Spleen (tissue), 11 donors: ENCODE measurements at regions not wholly inside any gene's neighbourhood (a gene's known extent, or its start where the extent isn't known, plus 50 kb on each side); places are given as distances from the start of the nearest gene placed in this dataset.

Experiments used
- DNase-seq: peaks from one replicate; pipeline ENCODE4 v3.0.0-alpha.2; 2020
- H3K27ac ChIP-seq, 8 donors: fragments of 200-600 bp; sonication (generic) in 7 of 8; 1 replicate in 4 of 8; 2 replicates in 4 of 8; pipeline versions ENCODE4 v1.5.0 to v1.8.0; 2016 to 2021; ENCODE audit warnings: inconsistent platforms in 4 of 8, mild to moderate bottlenecking in 4 of 8, moderate library complexity in 1 of 8
- H3K27me3 ChIP-seq, 7 donors: fragments of 200-600 bp; sonication (generic) in 6 of 7; replicated peaks in 1 of 7; 1 replicate in 4 of 7; 2 replicates in 3 of 7; pipeline versions ENCODE4 v1.5.0 to v1.8.0; 2016 to 2021; ENCODE audit warnings: inconsistent platforms in 3 of 7, mild to moderate bottlenecking in 1 of 7
- H3K36me3 ChIP-seq, 6 donors: fragments of 200-600 bp; sonication (generic) in 5 of 6; 1 replicate in 4 of 6; 2 replicates in 2 of 6; pipeline versions ENCODE4 v1.5.0 to v1.8.0; 2016 to 2021; ENCODE audit warnings: inconsistent platforms in 2 of 6
- H3K4me1 ChIP-seq, 6 donors: fragments of 200-600 bp; sonication (generic) in 5 of 6; 1 replicate in 3 of 6; 2 replicates in 3 of 6; pipeline versions ENCODE4 v1.5.0 to v1.8.0; 2016 to 2021; ENCODE audit warnings: inconsistent platforms in 3 of 6
- H3K4me3 ChIP-seq, 8 donors: fragments of 200-600 bp; sonication (generic) in 7 of 8; 1 replicate in 4 of 8; 2 replicates in 4 of 8; pipeline versions ENCODE4 v1.5.0 to v1.8.0; 2016 to 2021; ENCODE audit warnings: inconsistent platforms in 4 of 8, mild to moderate bottlenecking in 4 of 8, moderate library complexity in 2 of 8
- H3K9me3 ChIP-seq, 8 donors: fragments of 200-600 bp; sonication (generic) in 7 of 8; 1 replicate in 4 of 8; 2 replicates in 4 of 8; pipeline versions ENCODE4 v1.5.0 to v1.8.0; 2016 to 2021; ENCODE audit warnings: inconsistent platforms in 4 of 8
- CTCF ChIP-seq, 11 experiments: fragments of 200-600 bp in 7 of 11; fragments of 450-650 bp in 4 of 11; sonication (generic) in 4 of 11; IDR thresholded peaks in 8 of 11; conservative IDR thresholded peaks in 3 of 11; 1 replicate in 7 of 11; 2 replicates in 4 of 11; pipeline versions ENCODE4 v1.4.0 to v1.8.0; 2016 to 2021; ENCODE audit warnings: antibody characterized with exemption in 11 of 11, inconsistent platforms in 4 of 11, mild to moderate bottlenecking in 1 of 11
- POLR2A ChIP-seq, 3 donors: fragments of 450-650 bp; IDR thresholded peaks; one replicate each; pipeline ENCODE4 v1.5.1; 2017; ENCODE audit warnings: antibody characterized with exemption in 3 of 3, mild to moderate bottlenecking in 1 of 3
- POLR2AphosphoS5 ChIP-seq, 3 donors: sonication (generic); formaldehyde crosslinking; IDR thresholded peaks; one replicate each; pipeline ENCODE4 v1.5.1; 2017; ENCODE audit warnings: antibody characterized with exemption in 3 of 3
- WGBS, 5 donors: extraction: QIAGEN DNeasy Blood & Tissue Kit in 3 of 5; methylation state at CpG; one replicate each; pipeline versions ENCODE4 v1.1.5 to v1.1.7; 2013 to 2018; 5-methylcytosine and 5-hydroxymethylcytosine counted together
- intact Hi-C: fragments of 100-400 bp; cut with DNase I; formaldehyde crosslinking; loops from one replicate; pipeline ENCODE4 v1.15.0; 2023; ENCODE audit warnings: low total_unique reads
- donor health status: healthy with polysubstance abuse.
- donor health status: DM: no; HTN: no; CAD: no; lungs with moderate emphysema.
- donor health status: DM: no; HTN: no; CAD: no.
- donor health status: Bipolar disorder and iron deficiency.
- donor health status: healthy.
- donor health status: DM: no; HTN: no; CAD: no.
- donor health status: DM: yes; HTN: yes; CAD: no.

- Histone ChIP-seq H3K27ac (no peak overlapping the region), H3K4me1 (no peaks in the 10 kb centered on the region), H3K27me3 (no peaks in the 10 kb centered on the region), H3K36me3 (no peaks in the 10 kb centered on the region), H3K9me3 (peaks cover 0 to 29% (median 10%) of the 10 kb centered on the region in 8 donors), H3K4me3 (no peak overlapping the region)
- TF ChIP-seq POLR2AphosphoS5 (IDR thresholded peaks at IDR 0.05) (no peak), POLR2A (IDR thresholded peaks at IDR 0.05) (no peak), CTCF (IDR thresholded peaks at IDR 0.05 in 8 of 11, conservative IDR thresholded peaks at IDR 0.05 in 3 of 11) (no peak)
- DNase-seq: no peak
- intact Hi-C loops: no loop called here
Observed at GRCh38 chr2:163515836-163516235, 220.0 kb downstream of the FIGN start.

- Histone ChIP-seq H3K4me1 (no peaks in the 10 kb centered on the region), H3K27ac (no peak overlapping the region), H3K9me3 (peaks cover 0 to 8% (median under 1%) of the 10 kb centered on the region in 8 donors), H3K36me3 (no peaks in the 10 kb centered on the region), H3K27me3 (no peaks in the 10 kb centered on the region), H3K4me3 (no peak overlapping the region)
- no peak for TF ChIP-seq POLR2A (IDR thresholded peaks at IDR 0.05)
- no peak for TF ChIP-seq POLR2AphosphoS5 (IDR thresholded peaks at IDR 0.05)
- TF ChIP-seq CTCF (IDR thresholded peaks at IDR 0.05 in 8 of 11, conservative IDR thresholded peaks at IDR 0.05 in 3 of 11): no peak
- DNase-seq: no peak
- 70 to 87% (median 78%) methylated on average over 3 of the region's 3 CpGs for WGBS, 5 donors
- intact Hi-C loops: no loop called here
Observed at GRCh38 chr2:163505281-163505680, 230.5 kb downstream of the FIGN start.

GRCh38 chr2:163493359-163494298 lies 242.2 kb downstream of the FIGN start:
- 75 to 89% (median 85%) methylated on average over 13 of the region's 13 CpGs for whole genome bisulfite sequencing, 5 donors
- no peak overlapping the region for H3K4me3 ChIP-seq

More at GRCh38 chr2:163493359-163494298, 242.2 kb downstream of the FIGN start:
- Histone ChIP-seq H3K36me3 (no peaks in the 10 kb centered on the region), H3K9me3 (peaks cover 0 to 19% (median 5%) of the 10 kb centered on the region in 8 donors), H3K27ac (no peak overlapping the region), H3K4me1 (no peaks in the 10 kb centered on the region), H3K27me3 (no peaks in the 10 kb centered on the region)
- intact Hi-C loops: no loop called here
- TF ChIP-seq POLR2A (IDR thresholded peaks at IDR 0.05): no peak
- TF ChIP-seq CTCF (IDR thresholded peaks at IDR 0.05 in 8 of 11, conservative IDR thresholded peaks at IDR 0.05 in 3 of 11): no peak
- TF ChIP-seq POLR2AphosphoS5 (IDR thresholded peaks at IDR 0.05): no peak
- DNase-seq: no peak
